Ovary (tissue), 3 donors: ENCODE measurements at regions not wholly inside any gene's neighbourhood (a gene's known extent, or its start where the extent isn't known, plus 50 kb on each side); places are given as distances from the start of the nearest gene placed in this dataset.

Experiments used
- CTCF ChIP-seq, 3 donors: fragments of 450-650 bp in 2 of 3; fragments of 200-600 bp in 1 of 3; IDR thresholded peaks; one replicate each; pipeline versions ENCODE4 v1.5.1 to v1.8.0; 2016 to 2022; ENCODE audit warnings: antibody characterized with exemption in 3 of 3, mild to moderate bottlenecking in 1 of 3
- EP300 ChIP-seq: sonication (generic); formaldehyde crosslinking; IDR thresholded peaks from one replicate; pipeline ENCODE4 v1.6.1; 2017; ENCODE audit warnings: antibody characterized with exemption
- POLR2A ChIP-seq: fragments of 450-650 bp; IDR thresholded peaks from one replicate; pipeline ENCODE4 v1.6.1; 2017; ENCODE audit warnings: antibody characterized with exemption, mild to moderate bottlenecking, moderate library complexity
- donor health status: DM: no; HTN: no; CAD: no.

GRCh38 chr5:167793700-167794099 is 497.7 kb upstream of the WWC1 start:
- TF ChIP-seq CTCF (IDR thresholded peaks at IDR 0.05) (no peak), POLR2A (no peak), EP300 (no peak)
